ENCODE measurements at regions not wholly inside any gene's neighbourhood (a gene's known extent, or its start where the extent isn't known, plus 50 kb on each side); places are given as distances from the start of the nearest gene placed in this dataset.
A peak's percentile ranks its signal among the peaks of the same experiment; 100 is the strongest.

- DNase-seq (ENCODE audit: low spot score): no peak
- H3K4me1 ChIP-seq: no peaks in the 10 kb centered on the region
- no peaks in the 10 kb centered on the region for H3K36me3 ChIP-seq
- H3K4me3 ChIP-seq: no peak overlapping the region
- H3K27me3 ChIP-seq: no peaks in the 10 kb centered on the region
- TF ChIP-seq CTCF (IDR thresholded peaks at IDR 0.05): no peak
- peaks cover 0 to 4% of the 10 kb centered on the region in 2 donors for H3K9me3 ChIP-seq
- H3K27ac ChIP-seq: no peak overlapping the region
These were observed 230.5 kb downstream of the FIGN start for GRCh38 chr2:163505281-163505680.

- Histone ChIP-seq H3K4me1 (peaks cover 0 to 6% of the 10 kb centered on the region in 2 donors), H3K4me3 (no peak overlapping the region), H3K9me3 (no peaks in the 10 kb centered on the region), H3K27me3 (no peaks in the 10 kb centered on the region), H3K27ac (peak overlapping the region; percentile 22 to 69), H3K36me3 (no peaks in the 10 kb centered on the region)
- TF ChIP-seq CTCF (IDR thresholded peaks at IDR 0.05): no peak
- DNase-seq (ENCODE audit: low spot score): no peak
These were observed 242.2 kb downstream of the FIGN start for GRCh38 chr2:163493359-163494298.

- Histone ChIP-seq H3K4me1 (peaks cover 0 to 6% of the 10 kb centered on the region in 2 donors), H3K36me3 (no peaks in the 10 kb centered on the region), H3K4me3 (no peak overlapping the region), H3K27me3 (no peaks in the 10 kb centered on the region), H3K27ac (no peak overlapping the region), H3K9me3 (no peaks in the 10 kb centered on the region)
- no peak for DNase-seq (ENCODE audit: low spot score)
- no peak for TF ChIP-seq CTCF (IDR thresholded peaks at IDR 0.05)
These were observed 244.0 kb downstream of the FIGN start for GRCh38 chr2:163491850-163492249.

- H3K4me3 ChIP-seq: no peak overlapping the region
- H3K27ac ChIP-seq: no peak overlapping the region
- no peaks in the 10 kb centered on the region for H3K36me3 ChIP-seq
These were observed 245.5 kb downstream of the FIGN start for GRCh38 chr2:163490281-163490680.

GRCh38 chr2:163481515-163481914 is 254.3 kb downstream of the FIGN start:
- Histone ChIP-seq H3K9me3 (no peaks in the 10 kb centered on the region), H3K36me3 (no peaks in the 10 kb centered on the region), H3K27me3 (no peaks in the 10 kb centered on the region), H3K4me3 (no peak overlapping the region), H3K4me1 (no peaks in the 10 kb centered on the region), H3K27ac (no peak overlapping the region)
- TF ChIP-seq CTCF (IDR thresholded peaks at IDR 0.05): no peak
- DNase-seq (ENCODE audit: low spot score): no peak

More at GRCh38 chr2:163490281-163490680, 245.5 kb downstream of the FIGN start:
- H3K27me3 ChIP-seq: no peaks in the 10 kb centered on the region
- no peak for TF ChIP-seq CTCF (IDR thresholded peaks at IDR 0.05)
- H3K9me3 ChIP-seq: no peaks in the 10 kb centered on the region
- H3K4me1 ChIP-seq: peaks cover 0 to 6% of the 10 kb centered on the region in 2 donors
- DNase-seq (ENCODE audit: low spot score): no peak

Measured in right atrium auricular region (tissue), 2 donors.